GM15510 (cell line): ENCODE measurements at regions not wholly inside any gene's neighbourhood (a gene's known extent, or its start where the extent isn't known, plus 50 kb on each side); places are given as distances from the start of the nearest gene placed in this dataset.
A peak's percentile ranks its signal among the peaks of the same experiment; 100 is the strongest.

Experiments used
- POLR2A ChIP-seq: IDR thresholded peaks from 3 replicates; pipeline ENCODE4 v1.6.1; 2011; ENCODE audit warnings: borderline replicate concordance; ENCODE audit not compliant: insufficient read length; ENCODE audit errors: extremely low read depth

GRCh38 chr2:64910972-64911433 is 78.2 kb upstream of the SLC1A4 start:
- no peak for TF ChIP-seq POLR2A

- TF ChIP-seq POLR2A: no peak
Measured at GRCh38 chr2:64913357-64913869, 75.8 kb upstream of the SLC1A4 start.

GRCh38 chr2:64914247-64914646 is 75.0 kb upstream of the SLC1A4 start:
- TF ChIP-seq POLR2A: no peak

GRCh38 chr2:64914735-64915509 is 74.3 kb upstream of the SLC1A4 start:
- peak; percentile 30 for TF ChIP-seq POLR2A

- TF ChIP-seq POLR2A: no peak
Measured at GRCh38 chr2:64915510-64915900, 73.7 kb upstream of the SLC1A4 start.

GRCh38 chr2:64918220-64918886 is 70.8 kb upstream of the SLC1A4 start:
- TF ChIP-seq POLR2A: no peak

GRCh38 chr2:64919261-64919660 is 69.9 kb upstream of the SLC1A4 start:
- TF ChIP-seq POLR2A: no peak

- TF ChIP-seq POLR2A: no peak
Measured at GRCh38 chr2:64922482-64923384, 66.5 kb upstream of the SLC1A4 start.

- no peak for TF ChIP-seq POLR2A
Measured at GRCh38 chr2:64923385-64923710, 65.9 kb upstream of the SLC1A4 start.

- TF ChIP-seq POLR2A: no peak
Measured at GRCh38 chr2:64924170-64924934, 64.8 kb upstream of the SLC1A4 start.

- no peak for TF ChIP-seq POLR2A
Measured at GRCh38 chr2:64928813-64929212, 60.4 kb upstream of the SLC1A4 start.

GRCh38 chr2:64929333-64929732 is 59.9 kb upstream of the SLC1A4 start:
- TF ChIP-seq POLR2A: no peak

GRCh38 chr2:64930258-64930671 is 58.9 kb upstream of the SLC1A4 start:
- TF ChIP-seq POLR2A: no peak

- peak; percentile 20 for TF ChIP-seq POLR2A
Measured at GRCh38 chr2:64931246-64932115, 57.7 kb upstream of the SLC1A4 start.

GRCh38 chr2:64932116-64932370 is 57.2 kb upstream of the SLC1A4 start:
- no peak for TF ChIP-seq POLR2A
